GM21786 (cell line): ENCODE measurements at regions not wholly inside any gene's neighbourhood (a gene's known extent, or its start where the extent isn't known, plus 50 kb on each side); places are given as distances from the start of the nearest gene placed in this dataset.

ENCODE experiments used
- ATAC-seq: cut with Tn5 transposase; IDR thresholded peaks from one replicate; pipeline ENCODE4 v1.9.1; 2021; ENCODE audit not compliant: unreplicated experiment

- ATAC-seq = no peak
These were observed 107.6 kb upstream of the FAM9C start for GRCh38 chrX:13151828-13152517.

DNA sequence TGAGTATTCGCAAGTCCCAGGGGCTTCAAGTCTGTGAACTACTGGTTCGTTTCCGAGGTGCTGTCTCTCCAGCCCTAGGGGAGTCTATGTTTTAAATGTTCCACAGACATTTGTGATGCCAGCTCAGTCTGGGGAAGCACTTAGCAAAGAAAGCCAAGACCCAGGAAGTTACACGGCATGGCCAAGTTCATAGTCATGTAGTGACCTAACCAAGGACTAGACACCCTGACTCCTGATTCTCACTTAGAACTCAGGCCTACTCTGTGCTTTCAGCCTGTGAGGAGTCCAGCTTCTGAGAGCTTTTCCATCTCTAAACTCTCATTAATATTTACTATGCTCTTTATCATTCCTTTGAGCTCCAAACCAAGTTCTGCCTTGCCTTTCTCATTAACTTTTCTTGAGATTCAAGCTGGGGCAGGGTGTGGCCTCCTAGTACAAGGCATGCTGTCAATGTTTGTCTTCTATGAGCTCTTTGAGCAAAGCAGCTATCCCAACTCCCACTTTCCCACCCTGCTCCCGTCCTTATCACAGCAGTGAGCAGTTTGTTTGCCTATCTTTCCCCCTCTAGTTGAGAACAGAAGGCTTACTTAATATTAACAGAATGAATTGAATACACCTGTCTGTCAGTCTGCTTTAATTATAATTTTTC lies 105.4 kb upstream of the FAM9C start:
- ATAC-seq = no peak

DNA sequence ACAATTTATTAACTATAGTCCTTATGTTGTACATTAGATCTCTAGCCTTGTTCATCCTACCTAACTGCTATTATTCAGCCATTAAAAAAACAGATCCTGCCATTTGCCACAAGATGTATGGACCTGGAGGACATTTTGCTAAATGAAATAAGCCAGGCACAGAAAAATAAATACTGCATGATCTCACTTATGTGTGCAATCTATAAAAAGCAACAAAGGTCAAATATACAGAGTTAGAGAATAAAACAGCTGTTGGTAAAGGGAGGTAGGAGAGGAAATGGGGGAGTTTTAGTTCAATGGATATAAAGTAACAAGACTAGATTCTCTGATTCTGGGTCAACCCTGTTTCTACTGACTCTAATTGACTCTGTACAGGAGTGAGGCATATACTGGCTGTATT lies 103.3 kb upstream of the FAM9C start:
- ATAC-seq = no peak

DNA sequence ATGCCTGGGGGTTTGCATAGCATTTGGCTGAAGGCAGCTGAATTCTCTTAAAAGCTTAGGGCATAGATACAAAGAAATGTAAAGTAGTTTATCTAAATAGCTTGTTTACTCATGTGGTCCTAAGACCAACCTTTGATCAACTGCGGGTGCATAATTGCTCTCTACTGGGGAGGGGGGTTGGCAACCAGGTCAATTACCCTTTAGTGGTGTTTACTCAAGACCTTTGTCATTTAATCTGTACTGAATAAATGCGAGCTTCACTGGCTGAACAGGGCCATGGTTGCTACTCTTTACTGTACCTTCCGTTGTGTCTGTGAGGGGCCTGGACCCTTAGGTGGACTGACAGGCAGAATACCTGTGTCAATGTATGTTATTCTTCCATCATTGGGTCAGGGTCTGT lies 102.7 kb upstream of the FAM9C start:
- ATAC-seq = no peak

DNA sequence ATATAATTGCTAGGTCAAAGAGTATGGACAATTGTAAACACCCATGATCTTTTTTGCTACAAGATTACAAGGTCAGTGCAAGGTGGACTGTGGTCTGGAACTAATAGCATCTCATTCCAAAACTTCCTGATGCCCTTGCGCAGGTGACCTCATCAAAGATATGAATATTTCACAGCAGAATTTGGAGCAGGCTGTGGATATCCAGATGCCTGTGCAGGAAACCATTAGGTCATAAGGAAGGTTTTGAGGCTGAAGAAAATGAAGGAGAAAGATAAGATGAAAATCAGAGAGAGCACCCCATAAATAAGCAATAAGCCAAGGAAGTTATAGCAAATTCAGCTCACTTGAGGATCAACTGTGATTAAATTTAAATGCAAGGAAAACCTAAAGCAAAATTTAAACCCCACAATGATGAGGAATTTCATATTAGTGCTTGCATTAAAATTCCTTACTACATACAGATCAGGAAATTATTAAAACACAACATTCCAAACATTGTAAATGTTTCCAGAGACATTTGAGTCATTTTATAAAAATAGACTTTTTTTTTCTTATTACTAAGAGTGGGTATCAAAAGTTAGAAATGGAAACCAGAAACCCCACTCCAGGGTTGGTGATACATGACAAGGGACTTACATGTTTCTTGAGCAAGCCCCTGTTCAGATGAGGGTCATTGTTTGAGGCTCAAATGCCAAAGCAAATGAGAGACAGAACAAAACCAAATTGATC lies 100.7 kb upstream of the FAM9C start:
- ATAC-seq = no peak

- ATAC-seq = no peak
These were observed 98.5 kb upstream of the FAM9C start for GRCh38 chrX:13142891-13143290.

DNA sequence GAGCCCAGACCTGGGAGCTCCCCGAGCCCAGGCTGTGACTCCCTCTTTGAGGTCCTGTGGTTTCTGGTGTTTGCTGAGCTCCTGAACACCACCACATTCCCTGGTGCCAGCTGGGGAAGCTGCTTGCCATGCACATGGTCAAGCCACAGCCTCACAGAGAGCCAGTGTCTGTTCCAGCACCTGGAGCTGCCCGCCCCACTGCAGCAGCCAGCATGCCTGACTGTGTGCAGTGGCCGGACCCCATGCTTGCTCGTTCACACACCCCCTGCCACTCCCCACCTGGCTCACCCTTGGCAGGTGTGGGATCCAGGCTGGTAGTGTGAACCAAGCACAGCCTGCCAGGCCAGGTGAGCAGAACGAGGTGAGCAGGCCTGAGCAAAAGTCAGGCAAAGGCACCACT lies 95.6 kb upstream of the FAM9C start:
- no peak for ATAC-seq

- no peak for ATAC-seq
These were observed 87.1 kb upstream of the FAM9C start for GRCh38 chrX:13131396-13132137.

GRCh38 chrX:13130816-13131215 lies 86.4 kb upstream of the FAM9C start:
- ATAC-seq = no peak

DNA sequence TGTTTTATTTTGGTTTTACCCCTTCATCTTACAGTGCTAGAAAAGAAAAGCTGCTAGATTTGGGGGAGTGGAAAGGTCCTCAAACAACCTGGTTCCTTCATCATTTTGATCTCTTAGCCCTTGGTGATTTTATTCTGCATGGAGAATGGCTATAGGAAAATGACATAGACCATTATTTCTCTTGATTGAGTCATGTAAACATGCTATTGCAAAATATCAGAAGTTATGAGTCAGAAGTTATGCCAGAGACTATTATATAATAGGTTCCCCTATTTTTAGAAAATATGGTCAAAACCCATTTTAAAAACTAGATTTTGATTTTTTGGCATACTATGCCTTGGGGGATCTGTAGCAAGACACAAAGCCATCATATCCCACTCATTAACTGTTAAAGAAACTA lies 83.7 kb upstream of the FAM9C start:
- ATAC-seq = no peak

- ATAC-seq = no peak
These were observed 82.4 kb upstream of the FAM9C start for GRCh38 chrX:13126775-13127174.

- ATAC-seq = no peak
These were observed 80.8 kb upstream of the FAM9C start for GRCh38 chrX:13125188-13125587.

DNA sequence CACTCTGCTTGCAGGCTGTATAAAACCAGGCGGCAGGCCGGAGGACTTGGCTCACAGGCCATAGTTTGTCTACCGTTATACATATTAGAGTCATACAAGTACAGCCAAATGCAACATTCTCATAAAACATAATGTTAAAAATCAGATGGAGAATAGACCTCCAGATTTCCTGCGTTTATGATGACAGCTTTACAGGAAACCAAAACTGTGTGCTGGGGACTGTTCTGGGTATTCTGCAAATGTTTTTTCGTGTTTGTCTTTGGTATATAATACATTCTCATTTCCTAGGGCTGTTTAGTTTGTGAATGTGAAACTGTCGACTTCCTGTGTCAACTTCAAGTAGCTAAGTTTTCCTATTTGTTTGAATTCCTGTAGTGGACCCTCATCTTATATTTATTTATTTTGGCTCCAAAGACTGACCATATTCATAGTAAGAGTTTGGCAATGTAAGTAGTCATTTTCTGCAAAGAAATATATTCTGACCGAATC lies 79.5 kb upstream of the FAM9C start:
- no peak for ATAC-seq

DNA sequence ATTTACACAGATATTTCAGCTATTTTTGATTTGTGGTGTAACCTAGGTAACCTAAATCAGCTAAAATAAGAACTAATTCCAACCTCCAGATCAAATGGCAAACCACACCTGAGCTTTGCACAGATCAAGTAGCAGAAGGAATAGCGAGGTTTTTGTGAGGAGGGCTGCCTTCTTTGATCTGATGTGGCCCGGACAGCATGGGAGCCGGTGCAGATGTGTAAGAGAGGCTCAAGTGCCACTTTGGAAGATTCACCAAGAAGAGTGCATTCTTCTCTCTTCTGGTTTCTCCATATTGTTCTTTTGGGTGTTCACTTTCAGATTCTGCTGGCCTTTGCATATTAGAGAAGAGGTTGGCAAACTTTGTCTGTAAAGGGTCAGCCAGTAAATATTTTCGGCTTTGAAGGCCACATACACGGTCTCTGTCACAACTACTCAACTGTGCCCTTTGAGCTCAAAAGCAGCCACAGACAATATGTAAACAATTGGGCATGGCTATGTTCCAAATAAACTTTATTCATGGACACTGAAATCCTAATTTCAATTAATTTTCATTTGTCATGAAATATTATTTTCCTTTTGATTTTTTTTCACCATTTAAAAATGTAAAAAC lies 78.9 kb upstream of the FAM9C start:
- ATAC-seq = no peak

GRCh38 chrX:13121020-13121555 lies 76.7 kb upstream of the FAM9C start:
- no peak for ATAC-seq

GRCh38 chrX:13120017-13120416 lies 75.6 kb upstream of the FAM9C start:
- ATAC-seq = no peak

DNA sequence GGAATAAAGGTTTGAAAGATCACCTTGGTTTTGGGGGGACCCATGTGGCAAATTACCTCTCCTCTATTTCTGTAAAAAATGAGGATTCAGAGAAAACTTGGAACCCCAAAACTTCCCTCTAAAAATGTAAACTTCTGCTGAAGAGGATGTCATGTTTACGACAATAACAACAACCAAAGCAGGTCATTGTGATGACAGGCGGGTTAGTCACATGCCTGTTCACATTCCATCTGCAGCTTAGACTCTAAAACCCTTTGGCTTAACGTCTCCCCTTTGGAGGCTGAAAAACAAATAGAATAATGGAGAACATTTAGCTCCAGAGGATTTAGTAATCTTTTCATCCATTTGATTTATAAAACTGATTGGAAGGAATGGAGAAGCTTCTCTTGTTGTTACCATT lies 75.0 kb upstream of the FAM9C start:
- no peak for ATAC-seq

DNA sequence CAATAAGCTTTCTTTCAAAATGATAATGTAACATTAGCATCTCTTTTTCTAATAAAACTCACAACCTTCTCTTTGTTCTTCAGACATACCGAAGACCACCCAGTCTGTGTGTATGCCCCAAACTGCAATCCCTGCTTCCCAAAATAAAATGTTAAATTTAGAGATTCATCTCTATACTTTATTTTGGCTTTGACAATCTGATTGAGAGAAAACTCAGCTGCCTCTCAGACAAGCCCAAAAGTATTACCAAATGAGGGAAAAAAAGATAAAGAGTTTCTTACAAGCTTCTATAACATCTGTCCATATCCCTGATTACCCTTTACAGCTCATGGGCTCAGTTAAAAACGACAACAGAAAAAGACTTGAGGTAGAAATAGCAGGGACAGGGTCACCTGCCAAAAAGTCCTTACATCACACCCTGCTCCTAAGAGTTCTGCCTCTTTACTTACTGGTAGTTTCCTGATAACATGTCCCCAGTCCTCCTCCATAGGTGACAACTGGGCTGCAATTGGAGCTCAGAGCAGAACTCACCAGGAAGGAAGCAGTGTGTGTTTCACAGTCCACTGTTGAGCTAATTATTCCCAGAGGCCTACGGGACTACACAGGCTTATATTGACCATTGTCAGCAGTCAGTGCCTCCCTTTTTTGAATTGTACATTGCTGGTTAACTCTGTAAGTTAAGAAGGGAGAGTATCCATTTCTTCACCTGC lies 70.9 kb upstream of the FAM9C start:
- ATAC-seq = no peak

GRCh38 chrX:13112499-13112898 lies 68.1 kb upstream of the FAM9C start:
- no peak for ATAC-seq
